ENCODE measurements at regions not wholly inside any gene's neighbourhood (a gene's known extent, or its start where the extent isn't known, plus 50 kb on each side); places are given as distances from the start of the nearest gene placed in this dataset.

GRCh38 chr5:51162245-51162644, 221.0 kb upstream of the ISL1 start:
- TF ChIP-seq, protein P1, sequence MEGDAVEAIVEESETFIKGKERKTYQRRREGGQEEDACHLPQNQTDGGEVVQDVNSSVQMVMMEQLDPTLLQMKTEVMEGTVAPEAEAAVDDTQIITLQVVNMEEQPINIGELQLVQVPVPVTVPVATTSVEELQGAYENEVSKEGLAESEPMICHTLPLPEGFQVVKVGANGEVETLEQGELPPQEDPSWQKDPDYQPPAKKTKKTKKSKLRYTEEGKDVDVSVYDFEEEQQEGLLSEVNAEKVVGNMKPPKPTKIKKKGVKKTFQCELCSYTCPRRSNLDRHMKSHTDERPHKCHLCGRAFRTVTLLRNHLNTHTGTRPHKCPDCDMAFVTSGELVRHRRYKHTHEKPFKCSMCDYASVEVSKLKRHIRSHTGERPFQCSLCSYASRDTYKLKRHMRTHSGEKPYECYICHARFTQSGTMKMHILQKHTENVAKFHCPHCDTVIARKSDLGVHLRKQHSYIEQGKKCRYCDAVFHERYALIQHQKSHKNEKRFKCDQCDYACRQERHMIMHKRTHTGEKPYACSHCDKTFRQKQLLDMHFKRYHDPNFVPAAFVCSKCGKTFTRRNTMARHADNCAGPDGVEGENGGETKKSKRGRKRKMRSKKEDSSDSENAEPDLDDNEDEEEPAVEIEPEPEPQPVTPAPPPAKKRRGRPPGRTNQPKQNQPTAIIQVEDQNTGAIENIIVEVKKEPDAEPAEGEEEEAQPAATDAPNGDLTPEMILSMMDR (IDR thresholded peaks at IDR 0.05), result no peak
- TF ChIP-seq ZFX (IDR thresholded peaks at IDR 0.05; ENCODE audit: borderline replicate concordance), result no peak
